ENCODE measurements at regions not wholly inside any gene's neighbourhood (a gene's known extent, or its start where the extent isn't known, plus 50 kb on each side); places are given as distances from the start of the nearest gene placed in this dataset.

- no peaks in the 10 kb centered on the region for H3K36me3 ChIP-seq (ENCODE audit: low read length)
- no peak overlapping the region for H2AFZ ChIP-seq (ENCODE audit: low read depth, low read length, severe bottlenecking)
- no peak overlapping the region for H3K4me2 ChIP-seq (ENCODE audit: low read depth, low read length, poor library complexity, severe bottlenecking)
- H4K20me1 ChIP-seq (ENCODE audit: low read depth, low read length) = no peaks in the 10 kb centered on the region
- H3K4me3 ChIP-seq (ENCODE audit: insufficient read depth, low read length, poor library complexity, severe bottlenecking) = no peak overlapping the region
- no peaks in the 10 kb centered on the region for H3K9me2 ChIP-seq (replicated peaks; ENCODE audit: insufficient read depth, low read length)
- H3K27me3 ChIP-seq (ENCODE audit: low read length) = no peaks in the 10 kb centered on the region
- no peak for TF ChIP-seq CTCF (IDR thresholded peaks at IDR 0.05; ENCODE audit: insufficient read depth, low read length, poor library complexity, severe bottlenecking)
- no peak for TF ChIP-seq EZH2phosphoT487 (conservative IDR thresholded peaks at IDR 0.05; ENCODE audit: low read length)
- H3K9ac ChIP-seq (ENCODE audit: low read length) = no peak overlapping the region
- H3K27ac ChIP-seq (ENCODE audit: low read depth, low read length) = no peak overlapping the region
- no peaks in the 10 kb centered on the region for H3K79me2 ChIP-seq (ENCODE audit: insufficient read depth, low read length)
- no peaks in the 10 kb centered on the region; the same call in 1 of the 2 replicates for H3K9me3 ChIP-seq (ENCODE audit: insufficient read depth, low read length)
- no peaks in the 10 kb centered on the region for H3F3A ChIP-seq (ENCODE audit: insufficient read depth)
Measured at GRCh38 chr1:178619042-178619927, 105.8 kb upstream of the RALGPS2 start.

DNA sequence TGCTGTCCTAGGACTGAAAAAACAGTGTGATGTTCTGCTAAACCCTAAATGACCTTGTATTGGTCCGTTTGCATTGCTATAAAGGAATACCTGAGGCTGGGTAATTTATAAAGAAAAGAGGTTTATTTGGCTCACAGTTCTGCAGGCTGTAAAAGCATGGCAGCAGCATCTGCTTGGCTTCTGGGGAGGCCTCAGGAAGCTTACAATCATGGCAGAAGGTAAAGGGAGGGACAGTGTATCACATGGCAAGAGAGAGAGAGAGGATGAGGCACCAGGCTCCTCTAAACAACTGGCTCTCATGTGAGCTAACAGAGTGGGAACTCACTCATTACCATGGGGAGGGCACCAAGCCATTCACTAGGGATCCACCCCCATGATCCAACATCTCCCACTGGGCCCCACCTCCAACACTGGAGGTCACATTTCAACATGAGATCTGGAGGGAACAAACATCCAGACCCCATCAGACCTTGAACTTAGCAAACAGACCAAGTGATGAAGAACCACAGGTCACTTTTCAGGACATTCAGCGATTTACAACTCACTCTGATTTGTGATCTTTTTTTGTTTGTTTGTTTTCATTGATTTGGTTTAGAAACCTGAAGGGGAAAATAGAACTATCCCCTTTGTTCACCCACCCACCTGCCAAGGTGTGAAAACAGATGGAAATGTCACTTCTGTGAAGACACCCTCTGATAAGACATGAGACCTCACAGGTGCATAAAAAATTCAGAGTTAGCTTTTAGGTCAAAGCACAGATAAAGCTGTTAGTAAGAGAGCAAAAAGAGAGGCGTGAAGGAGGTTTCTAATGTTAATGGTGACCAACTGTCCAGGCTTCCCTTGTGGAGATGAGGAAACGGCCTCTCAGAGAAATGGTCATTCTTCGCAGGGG lies 104.2 kb upstream of the RALGPS2 start:
- H3K9ac ChIP-seq (ENCODE audit: low read length) = no peak overlapping the region
- H3K27ac ChIP-seq (ENCODE audit: low read depth, low read length) = no peak overlapping the region
- no peaks in the 10 kb centered on the region for H3K27me3 ChIP-seq (ENCODE audit: low read length)
- H3K36me3 ChIP-seq (ENCODE audit: low read length) = no peaks in the 10 kb centered on the region
- no peaks in the 10 kb centered on the region for H3K9me2 ChIP-seq (replicated peaks; ENCODE audit: insufficient read depth, low read length)
- no peak overlapping the region for H3K4me3 ChIP-seq (ENCODE audit: insufficient read depth, low read length, poor library complexity, severe bottlenecking)
- no peak for TF ChIP-seq EZH2phosphoT487 (conservative IDR thresholded peaks at IDR 0.05; ENCODE audit: low read length)
- TF ChIP-seq CTCF (IDR thresholded peaks at IDR 0.05; ENCODE audit: insufficient read depth, low read length, poor library complexity, severe bottlenecking) = no peak
- H4K20me1 ChIP-seq (ENCODE audit: low read depth, low read length) = no peaks in the 10 kb centered on the region
- H3K4me2 ChIP-seq (ENCODE audit: low read depth, low read length, poor library complexity, severe bottlenecking) = no peak overlapping the region
- H3K79me2 ChIP-seq (ENCODE audit: insufficient read depth, low read length) = no peaks in the 10 kb centered on the region
- H3F3A ChIP-seq (ENCODE audit: insufficient read depth) = no peaks in the 10 kb centered on the region
- no peaks in the 10 kb centered on the region; the same call in 1 of the 2 replicates for H3K9me3 ChIP-seq (ENCODE audit: insufficient read depth, low read length)
- no peak overlapping the region for H2AFZ ChIP-seq (ENCODE audit: low read depth, low read length, severe bottlenecking)

- no peaks in the 10 kb centered on the region for H3K36me3 ChIP-seq (ENCODE audit: low read length)
- no peaks in the 10 kb centered on the region for H4K20me1 ChIP-seq (ENCODE audit: low read depth, low read length)
- H3K27ac ChIP-seq (ENCODE audit: low read depth, low read length) = no peak overlapping the region
- no peaks in the 10 kb centered on the region for H3F3A ChIP-seq (ENCODE audit: insufficient read depth)
- no peak for TF ChIP-seq CTCF (IDR thresholded peaks at IDR 0.05; ENCODE audit: insufficient read depth, low read length, poor library complexity, severe bottlenecking)
- no peak for TF ChIP-seq EZH2phosphoT487 (conservative IDR thresholded peaks at IDR 0.05; ENCODE audit: low read length)
- H3K4me2 ChIP-seq (ENCODE audit: low read depth, low read length, poor library complexity, severe bottlenecking) = no peak overlapping the region
- H2AFZ ChIP-seq (ENCODE audit: low read depth, low read length, severe bottlenecking) = no peak overlapping the region
- no peaks in the 10 kb centered on the region for H3K79me2 ChIP-seq (ENCODE audit: insufficient read depth, low read length)
- H3K9me2 ChIP-seq (replicated peaks; ENCODE audit: insufficient read depth, low read length) = no peaks in the 10 kb centered on the region
- H3K27me3 ChIP-seq (ENCODE audit: low read length) = no peaks in the 10 kb centered on the region
- H3K9me3 ChIP-seq (ENCODE audit: insufficient read depth, low read length) = no peaks in the 10 kb centered on the region; the same call in 1 of the 2 replicates
- no peak overlapping the region for H3K4me3 ChIP-seq (ENCODE audit: insufficient read depth, low read length, poor library complexity, severe bottlenecking)
- no peak overlapping the region for H3K9ac ChIP-seq (ENCODE audit: low read length)
Measured at GRCh38 chr1:178621822-178622221, 103.2 kb upstream of the RALGPS2 start.

Data from SU-DHL-6 (cell line).